GM12873 (cell line): ENCODE measurements at regions not wholly inside any gene's neighbourhood (a gene's known extent, or its start where the extent isn't known, plus 50 kb on each side); places are given as distances from the start of the nearest gene placed in this dataset.

ENCODE experiments used
- TF ChIP-seq, protein P1 (sequence below): IDR thresholded peaks from 2 replicates; pipeline ENCODE4 v1.5.1; 2012; ENCODE audit warnings: low read depth, mild to moderate bottlenecking, moderate library complexity, low read length, control low read depth; ENCODE audit not compliant: insufficient read depth; ENCODE audit errors: missing control alignments

DNA sequence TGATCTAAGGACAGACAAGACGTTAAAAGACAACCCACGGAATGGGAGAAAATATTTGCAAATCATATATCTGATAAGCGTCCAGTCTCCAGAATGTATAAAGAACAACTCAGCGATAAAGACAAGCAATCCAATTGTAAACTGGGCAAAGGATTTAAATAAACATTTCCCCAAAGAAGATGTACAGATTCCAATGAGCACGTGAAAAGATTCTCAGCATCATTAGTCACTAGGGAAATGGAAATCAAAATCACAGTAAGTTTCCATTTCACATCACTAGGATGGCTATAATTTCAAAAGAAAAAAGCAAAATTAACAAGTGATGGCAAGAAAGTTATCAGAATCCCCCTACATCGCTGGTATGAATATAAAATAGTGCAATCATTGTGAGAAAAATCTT, 316.1 kb downstream of the SFMBT2 start:
- TF ChIP-seq, protein P1, sequence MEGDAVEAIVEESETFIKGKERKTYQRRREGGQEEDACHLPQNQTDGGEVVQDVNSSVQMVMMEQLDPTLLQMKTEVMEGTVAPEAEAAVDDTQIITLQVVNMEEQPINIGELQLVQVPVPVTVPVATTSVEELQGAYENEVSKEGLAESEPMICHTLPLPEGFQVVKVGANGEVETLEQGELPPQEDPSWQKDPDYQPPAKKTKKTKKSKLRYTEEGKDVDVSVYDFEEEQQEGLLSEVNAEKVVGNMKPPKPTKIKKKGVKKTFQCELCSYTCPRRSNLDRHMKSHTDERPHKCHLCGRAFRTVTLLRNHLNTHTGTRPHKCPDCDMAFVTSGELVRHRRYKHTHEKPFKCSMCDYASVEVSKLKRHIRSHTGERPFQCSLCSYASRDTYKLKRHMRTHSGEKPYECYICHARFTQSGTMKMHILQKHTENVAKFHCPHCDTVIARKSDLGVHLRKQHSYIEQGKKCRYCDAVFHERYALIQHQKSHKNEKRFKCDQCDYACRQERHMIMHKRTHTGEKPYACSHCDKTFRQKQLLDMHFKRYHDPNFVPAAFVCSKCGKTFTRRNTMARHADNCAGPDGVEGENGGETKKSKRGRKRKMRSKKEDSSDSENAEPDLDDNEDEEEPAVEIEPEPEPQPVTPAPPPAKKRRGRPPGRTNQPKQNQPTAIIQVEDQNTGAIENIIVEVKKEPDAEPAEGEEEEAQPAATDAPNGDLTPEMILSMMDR = no peak

DNA sequence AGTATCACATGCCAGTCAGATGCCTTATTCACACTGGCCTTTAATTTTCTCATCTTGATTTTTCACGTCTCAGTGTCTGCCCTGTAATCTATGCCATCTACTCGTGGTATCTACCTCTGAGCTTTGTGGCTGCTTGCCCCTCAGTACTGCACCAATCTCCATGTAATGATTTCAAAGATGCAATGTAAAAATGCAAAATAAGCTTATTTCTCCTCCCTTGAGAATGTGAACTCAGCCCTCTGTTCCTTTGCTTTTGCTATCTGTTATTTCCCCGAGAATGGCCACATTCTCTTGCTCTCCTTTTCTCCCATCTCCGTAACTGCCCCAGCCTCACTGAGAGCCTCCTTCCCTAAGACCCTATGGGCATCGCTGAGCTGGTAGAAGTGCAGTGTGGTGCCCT, 317.5 kb downstream of the SFMBT2 start:
- TF ChIP-seq, protein P1 = no peak

DNA sequence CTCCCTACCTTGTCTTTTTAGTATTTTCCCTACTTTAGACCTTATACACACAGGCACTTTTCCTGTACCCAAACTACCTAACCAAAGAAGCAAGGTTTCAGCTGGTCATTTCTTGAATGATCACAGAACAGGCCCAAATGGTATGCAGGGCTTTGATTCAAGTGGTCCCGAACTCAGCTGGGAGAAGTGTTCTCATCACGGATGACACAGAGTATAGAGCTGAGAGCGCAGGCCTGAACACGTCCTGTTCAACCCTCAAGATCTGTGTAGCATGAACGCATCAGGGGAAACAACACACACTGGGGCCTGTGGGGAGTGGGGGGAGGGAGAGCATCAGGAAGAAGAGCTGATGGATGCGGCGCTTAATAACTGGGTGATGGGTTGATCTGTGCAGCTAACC, 318.2 kb downstream of the SFMBT2 start:
- TF ChIP-seq, protein P1 = no peak

DNA sequence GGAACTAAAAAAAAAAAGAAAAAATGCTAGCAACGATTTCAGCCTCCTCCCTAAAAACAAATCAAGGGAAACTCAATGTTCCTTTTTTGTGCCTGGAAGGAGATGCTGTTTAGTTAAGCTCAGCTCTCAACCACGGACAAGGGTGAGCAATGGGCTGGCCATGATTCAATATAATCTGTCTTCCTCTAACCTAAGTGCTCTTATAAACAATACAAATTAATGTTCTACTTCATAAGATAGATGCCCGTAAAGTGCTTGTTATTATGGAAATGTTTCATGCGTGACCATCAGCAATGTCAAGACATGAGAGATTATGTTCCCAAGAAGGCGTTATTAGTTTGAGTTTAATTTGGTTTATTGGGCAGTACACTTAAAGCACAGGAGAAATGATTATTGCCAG, 320.3 kb downstream of the SFMBT2 start:
- TF ChIP-seq, protein P1 = no peak

DNA sequence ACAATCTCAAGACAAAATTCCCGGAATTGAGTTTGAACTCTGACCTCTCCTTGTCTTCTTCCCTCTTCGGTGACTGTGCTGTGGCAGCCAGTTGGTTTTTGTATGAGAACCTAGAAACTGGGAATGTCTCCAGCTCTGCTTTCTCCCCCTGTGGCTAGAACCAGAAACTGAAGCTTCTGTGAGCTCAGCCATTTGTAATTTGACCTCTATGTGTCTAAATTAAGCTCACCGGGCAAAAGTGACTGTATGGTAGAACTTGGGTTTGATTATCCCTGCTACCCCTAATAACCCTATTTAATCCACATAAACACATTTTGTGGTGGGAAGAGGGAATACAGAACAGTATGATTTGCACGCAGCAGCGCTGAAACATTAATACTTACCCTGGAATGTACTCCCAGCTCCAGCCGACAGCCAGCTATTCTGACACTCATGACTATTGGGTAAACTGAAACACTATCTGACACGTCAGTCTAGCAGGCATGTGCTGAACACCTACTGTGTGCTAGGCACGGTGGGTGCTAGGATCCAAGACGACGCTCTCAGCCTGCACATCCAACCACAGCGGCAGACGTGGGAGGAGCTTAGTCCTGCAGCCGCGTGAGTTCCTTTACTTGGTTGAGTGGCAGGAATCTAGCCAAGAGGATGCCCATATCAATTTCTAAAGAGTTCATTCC, 324.8 kb downstream of the SFMBT2 start:
- TF ChIP-seq, protein P1 = no peak

DNA sequence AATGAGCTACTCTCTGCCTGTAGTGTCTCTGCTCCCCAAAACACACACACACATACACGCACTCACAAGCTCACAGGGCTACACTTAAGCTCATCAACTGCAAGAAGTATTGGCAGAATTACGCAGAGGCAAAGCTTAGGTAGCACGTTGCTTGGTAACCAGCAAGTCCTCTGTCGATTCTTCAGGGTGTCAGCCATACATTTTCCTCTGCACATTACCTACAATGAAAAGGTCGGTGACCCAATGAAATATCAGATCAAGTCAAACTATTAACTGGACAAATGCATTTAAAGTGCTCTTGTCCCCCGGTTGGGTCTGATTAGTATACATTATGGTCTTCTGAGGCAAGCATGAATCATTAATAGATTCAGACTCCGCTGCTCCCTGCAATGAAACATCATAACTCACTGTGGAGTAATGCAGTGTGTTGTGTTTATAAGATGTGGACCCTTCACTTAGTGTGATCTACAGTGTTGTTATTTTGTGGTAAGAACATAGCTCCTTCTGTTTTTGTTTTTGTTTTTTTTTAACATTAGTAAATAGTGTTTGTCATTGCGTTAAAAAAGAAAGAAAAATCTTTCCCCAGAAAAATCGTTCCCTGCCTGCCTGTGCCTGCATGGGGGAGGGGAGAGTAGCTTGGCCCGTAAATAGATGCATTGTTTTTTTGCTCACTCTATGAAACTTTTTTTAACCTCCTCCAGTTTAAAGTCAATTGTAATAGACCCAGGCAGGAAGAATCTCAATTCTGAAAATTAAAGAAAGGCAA, 325.5 kb downstream of the SFMBT2 start:
- TF ChIP-seq, protein P1 = no peak

DNA sequence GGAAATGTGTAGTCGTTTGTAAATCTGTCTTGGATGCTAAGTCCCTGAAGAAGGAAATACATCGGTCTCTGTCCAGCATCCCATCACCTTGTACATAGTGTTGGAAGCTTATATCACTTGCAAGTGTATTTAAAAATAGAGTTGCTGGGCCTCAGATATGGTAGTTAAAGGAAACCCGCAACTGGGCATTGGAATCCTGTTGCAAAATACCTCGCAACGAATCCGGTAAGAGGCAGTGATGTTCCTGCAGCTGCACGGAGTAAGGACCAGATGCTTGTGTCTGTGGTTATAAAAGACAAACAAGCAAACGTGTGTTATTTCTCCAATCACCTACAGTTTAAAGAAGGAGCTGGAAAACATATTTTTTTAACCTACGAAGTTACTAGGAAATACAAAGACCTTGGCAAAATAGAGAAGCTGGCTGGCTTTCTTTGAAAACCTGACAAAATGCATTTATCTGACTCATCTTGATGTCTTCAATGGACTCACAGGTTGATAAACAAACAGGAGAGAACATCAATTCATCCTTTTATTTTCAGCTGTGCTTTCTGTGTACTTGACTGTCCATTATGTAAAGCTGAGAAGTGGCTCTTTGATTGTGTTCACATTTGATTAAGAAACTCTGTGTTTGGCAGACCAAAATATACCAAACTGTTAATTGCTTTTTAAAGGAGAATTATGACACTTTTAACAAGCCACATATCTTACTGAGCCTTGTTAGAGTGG, 326.4 kb downstream of the SFMBT2 start:
- TF ChIP-seq, protein P1 = no peak
